GM12891 (cell line): ENCODE measurements at regions not wholly inside any gene's neighbourhood (a gene's known extent, or its start where the extent isn't known, plus 50 kb on each side); places are given as distances from the start of the nearest gene placed in this dataset.

Source experiments
- PAX5 ChIP-seq: IDR thresholded peaks from 2 replicates; pipeline ENCODE4 v1.6.1; 2011; ENCODE audit warnings: low read length, moderate library complexity, mild to moderate bottlenecking; ENCODE audit not compliant: insufficient read depth, severe bottlenecking
- POLR2AphosphoS5 ChIP-seq: IDR thresholded peaks from 2 replicates; pipeline ENCODE4 v1.6.1; 2011; ENCODE audit warnings: low read depth, low read length, control low read depth

DNA sequence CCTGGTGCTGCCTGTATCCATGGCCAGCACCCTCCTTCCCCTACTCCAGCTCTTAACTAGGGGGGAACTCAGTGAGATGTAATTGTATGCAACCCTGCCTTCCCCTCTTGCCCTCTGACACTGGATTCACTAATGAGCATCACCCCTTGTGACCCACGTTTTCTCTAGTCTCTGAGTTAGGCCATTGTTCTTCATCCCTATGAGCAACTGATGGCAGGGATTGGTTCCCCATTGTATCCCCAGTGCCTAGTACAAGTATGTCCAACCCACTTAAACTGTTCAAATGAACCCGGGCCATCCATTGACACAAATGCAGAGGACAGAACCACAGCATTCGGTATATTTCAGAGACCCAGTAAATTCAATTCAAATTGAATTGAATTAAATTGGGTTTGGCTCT, 77.6 kb upstream of the ASTN2 start:
- no peak for TF ChIP-seq POLR2AphosphoS5
- no peak for TF ChIP-seq PAX5
